ENCODE measurements at regions not wholly inside any gene's neighbourhood (a gene's known extent, or its start where the extent isn't known, plus 50 kb on each side); places are given as distances from the start of the nearest gene placed in this dataset.

GRCh38 chr15:47570881-47571640, 146.2 kb upstream of the SEMA6D start (continued):
- TF ChIP-seq TCF12 (IDR thresholded peaks at IDR 0.05; ENCODE audit: low read depth, low read length) (no peak), MAX (IDR thresholded peaks at IDR 0.05) (no peak), ATF3 (IDR thresholded peaks at IDR 0.05; ENCODE audit: insufficient read depth, low read depth, low read length) (no peak)

Measured in H1 (cell line).